ENCODE measurements at regions not wholly inside any gene's neighbourhood (a gene's known extent, or its start where the extent isn't known, plus 50 kb on each side); places are given as distances from the start of the nearest gene placed in this dataset.

DNA sequence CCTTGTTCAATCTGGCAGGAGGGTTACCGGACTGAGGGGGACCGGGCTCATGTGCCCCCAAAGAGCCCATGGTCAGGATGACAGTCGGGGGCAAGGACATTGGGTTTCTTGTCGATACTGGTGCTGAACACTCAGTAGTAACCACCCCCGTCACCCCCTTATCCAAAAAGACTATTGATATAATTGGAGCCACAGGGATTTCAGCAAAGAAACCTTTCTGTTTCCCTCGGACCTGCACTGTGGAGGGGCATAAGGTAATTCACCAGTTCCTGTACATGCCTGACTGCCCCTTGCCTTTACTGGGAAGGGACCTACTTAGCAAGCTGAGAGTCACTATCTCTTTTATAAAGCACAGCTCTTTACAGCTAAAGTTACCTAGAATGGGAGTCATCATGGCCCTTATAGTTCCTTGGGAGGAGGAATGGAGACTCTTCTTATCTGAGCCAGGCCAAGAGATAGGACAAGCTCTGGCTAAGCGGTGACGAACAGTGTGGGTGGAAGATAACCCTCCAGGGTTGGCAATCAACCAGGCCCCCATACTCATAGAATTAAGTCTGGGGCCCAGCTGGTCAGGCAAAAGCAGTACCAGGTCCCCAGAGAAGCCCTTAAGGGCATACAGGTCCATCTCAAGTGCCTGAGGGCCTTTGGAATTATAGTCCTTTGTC is 603.7 kb downstream of the UQCRFS1 start:
- intact Hi-C loops (cut with micrococcal nuclease; ENCODE audit: unreplicated experiment), result no loop called here
- ATAC-seq, result no peak

More for the DNA sequence above, 603.7 kb downstream of the UQCRFS1 start:
- Histone ChIP-seq H3K36me3 (ENCODE audit: control insufficient read depth in 2 of 2, insufficient read depth in 2 of 2, low read length in 1 of 2) (no peaks in the 10 kb centered on the region), H3K27me3 (replicated peaks in 1 of 2; ENCODE audit: control insufficient read depth in 2 of 2, insufficient read depth in 2 of 2, low read length in 1 of 2) (no peaks in the 10 kb centered on the region), H3K4me2 (ENCODE audit: control insufficient read depth, insufficient read depth) (no peak overlapping the region), H3K9ac (ENCODE audit: control insufficient read depth, insufficient read depth, low read length) (no peak overlapping the region), H2AFZ (ENCODE audit: control insufficient read depth, low read depth, low read length) (no peak overlapping the region), H3K79me2 (ENCODE audit: control insufficient read depth, insufficient read depth, low read length) (no peaks in the 10 kb centered on the region), H3K9me3 (replicated peaks; ENCODE audit: control insufficient read depth, insufficient read depth, low read length) (no peaks in the 10 kb centered on the region; the same call in 2 of the 3 replicates), H3K27ac (ENCODE audit: control insufficient read depth, insufficient read depth) (no peak overlapping the region), H4K20me1 (ENCODE audit: control insufficient read depth, insufficient read depth) (no peaks in the 10 kb centered on the region), H3K4me3 (no peak overlapping the region), H3K4me1 (ENCODE audit: control insufficient read depth, insufficient read depth, low read length) (no peaks in the 10 kb centered on the region)
- RAD21 ChIA-PET (ENCODE audit: unreplicated experiment), result interaction anchor here (1.1 to 3.0 kb wide), 5 partner anchors 14 to 141 kb away, joined by 3 to 17 read pairs (median 4); no protein-coding TSS in a partner anchor
- SMC1A ChIA-PET (ENCODE audit: uncharacterized antibody, unreplicated experiment), result interaction anchor here (1.0 to 3.2 kb wide), 6 partner anchors 22 to 140 kb away, joined by 3 to 13 read pairs (median 5); no protein-coding TSS in a partner anchor
- POLR2A ChIA-PET, result interaction anchor here (0.5 kb wide), 1 partner anchor 76 kb away, joined by 3 read pairs; no protein-coding TSS in a partner anchor
- BruUV-seq (replicated peaks), result no TSS peak
- in situ Hi-C loops (cut with MboI), result no loop called here
- 20% methylated on average over 8 of the region's 8 CpGs for WGBS (ENCODE audit: insufficient coverage, insufficient replicate concordance, low lambda C conversion rate, missing lambda C conversion rate)
- FAIRE-seq, result no peak
- CTCF ChIA-PET, result interaction anchor here (0.7 to 5.5 kb wide), 4 partner anchors 25 to 166 kb away, joined by 3 to 25 read pairs (median 5); no protein-coding TSS in a partner anchor
- no peak for DNase-seq (ENCODE audit: low read depth, low spot score)
- TF ChIP-seq, protein P1, sequence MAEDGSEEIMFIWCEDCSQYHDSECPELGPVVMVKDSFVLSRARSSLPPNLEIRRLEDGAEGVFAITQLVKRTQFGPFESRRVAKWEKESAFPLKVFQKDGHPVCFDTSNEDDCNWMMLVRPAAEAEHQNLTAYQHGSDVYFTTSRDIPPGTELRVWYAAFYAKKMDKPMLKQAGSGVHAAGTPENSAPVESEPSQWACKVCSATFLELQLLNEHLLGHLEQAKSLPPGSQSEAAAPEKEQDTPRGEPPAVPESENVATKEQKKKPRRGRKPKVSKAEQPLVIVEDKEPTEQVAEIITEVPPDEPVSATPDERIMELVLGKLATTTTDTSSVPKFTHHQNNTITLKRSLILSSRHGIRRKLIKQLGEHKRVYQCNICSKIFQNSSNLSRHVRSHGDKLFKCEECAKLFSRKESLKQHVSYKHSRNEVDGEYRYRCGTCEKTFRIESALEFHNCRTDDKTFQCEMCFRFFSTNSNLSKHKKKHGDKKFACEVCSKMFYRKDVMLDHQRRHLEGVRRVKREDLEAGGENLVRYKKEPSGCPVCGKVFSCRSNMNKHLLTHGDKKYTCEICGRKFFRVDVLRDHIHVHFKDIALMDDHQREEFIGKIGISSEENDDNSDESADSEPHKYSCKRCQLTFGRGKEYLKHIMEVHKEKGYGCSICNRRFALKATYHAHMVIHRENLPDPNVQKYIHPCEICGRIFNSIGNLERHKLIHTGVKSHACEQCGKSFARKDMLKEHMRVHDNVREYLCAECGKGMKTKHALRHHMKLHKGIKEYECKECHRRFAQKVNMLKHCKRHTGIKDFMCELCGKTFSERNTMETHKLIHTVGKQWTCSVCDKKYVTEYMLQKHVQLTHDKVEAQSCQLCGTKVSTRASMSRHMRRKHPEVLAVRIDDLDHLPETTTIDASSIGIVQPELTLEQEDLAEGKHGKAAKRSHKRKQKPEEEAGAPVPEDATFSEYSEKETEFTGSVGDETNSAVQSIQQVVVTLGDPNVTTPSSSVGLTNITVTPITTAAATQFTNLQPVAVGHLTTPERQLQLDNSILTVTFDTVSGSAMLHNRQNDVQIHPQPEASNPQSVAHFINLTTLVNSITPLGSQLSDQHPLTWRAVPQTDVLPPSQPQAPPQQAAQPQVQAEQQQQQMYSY (CRISPR knock-in tag; IDR thresholded peaks at IDR 0.05), result no peak
- TF ChIP-seq ZNF24 (IDR thresholded peaks at IDR 0.05), result no peak
- TF ChIP-seq EGR1 (IDR thresholded peaks at IDR 0.05; ENCODE audit: borderline replicate concordance in 1 of 2, low read depth in 2 of 2, low read length in 2 of 2), result no peak
